PC-9 (cell line): ENCODE measurements at regions not wholly inside any gene's neighbourhood (a gene's known extent, or its start where the extent isn't known, plus 50 kb on each side); places are given as distances from the start of the nearest gene placed in this dataset.
"Not testable (repeated sequence)": the region's sequence is repeated elsewhere in the genome, so short reads cannot be mapped to it uniquely, and the experiment has no call there.

ENCODE experiments used
- BruUV-seq: library from RNA; stranded (reverse); fragments of 400-500 nt; replicated peaks from 2 replicates; lab custom pipeline; 2021; lab: Mats Ljungman, UMichigan
- CTCF ChIA-PET: fragments of 300-600 bp; sonication (Branson Sonifier 250); formaldehyde crosslinking; loops from one replicate; lab custom pipeline; 2022; ENCODE audit warnings: antibody characterized with exemption; lab: Charles Lee
- POLR2A ChIA-PET: fragments of 300-600 bp; sonication (Branson Sonifier 250); formaldehyde crosslinking; loops from one replicate; lab custom pipeline; 2022; ENCODE audit warnings: antibody characterized with exemption; ENCODE audit not compliant: unreplicated experiment; lab: Charles Lee
- DNase-seq, 2 experiments: peaks; one replicate each; pipeline versions ENCODE4 v3.0.0 to v3.0.0-alpha.2; 2015 to 2022; ENCODE audit warnings: mixed read lengths in 1 of 2
- H2AFZ ChIP-seq: fragments of 200-600 bp; sonication (generic); 2 replicates; pipeline ENCODE4 v1.8.1; 2017; ENCODE audit warnings: antibody characterized with exemption
- H3F3A ChIP-seq: fragments of 200-600 bp; sonication (generic); 2 replicates; pipeline ENCODE4 v1.8.1; 2017; ENCODE audit warnings: antibody characterized with exemption, mild to moderate bottlenecking, low read depth; ENCODE audit not compliant: insufficient read depth
- H3K27ac ChIP-seq: fragments of 200-600 bp; sonication (generic); 2 replicates; pipeline ENCODE4 v1.6.1; 2016; ENCODE audit warnings: mixed run types
- H3K27me3 ChIP-seq: fragments of 200-600 bp; sonication (generic); 2 replicates; pipeline ENCODE4 v1.6.1; 2016; ENCODE audit warnings: low read depth, mixed run types; ENCODE audit not compliant: insufficient read depth
- H3K36me3 ChIP-seq: fragments of 200-600 bp; sonication (generic); 2 replicates; pipeline ENCODE4 v1.6.1; 2016; ENCODE audit warnings: low read depth, mixed run types
- H3K4me1 ChIP-seq: fragments of 200-600 bp; sonication (generic); replicated peaks from 2 replicates; pipeline ENCODE4 v1.6.1; 2016; ENCODE audit warnings: mixed run types; ENCODE audit not compliant: insufficient read depth
- H3K4me2 ChIP-seq: fragments of 200-600 bp; sonication (generic); 2 replicates; pipeline ENCODE4 v1.6.1; 2017; ENCODE audit warnings: mixed run types
- H3K4me3 ChIP-seq: fragments of 200-600 bp; sonication (generic); 2 replicates; pipeline ENCODE4 v1.6.1; 2016; ENCODE audit warnings: mixed run types
- H3K79me2 ChIP-seq: fragments of 200-600 bp; sonication (generic); 2 replicates; pipeline ENCODE4 v1.6.1; 2017; ENCODE audit warnings: low read depth, mixed run types
- H3K9me2 ChIP-seq: fragments of 200-600 bp; sonication (generic); 2 replicates; pipeline ENCODE4 v1.8.1; 2017; ENCODE audit warnings: mild to moderate bottlenecking; ENCODE audit not compliant: insufficient read depth
- H3K9me3 ChIP-seq: fragments of 200-600 bp; sonication (generic); 2 replicates; pipeline ENCODE4 v1.8.1; 2016; ENCODE audit warnings: low read depth; ENCODE audit not compliant: insufficient read depth
- H4K20me1 ChIP-seq: fragments of 200-600 bp; sonication (generic); 2 replicates; pipeline ENCODE4 v1.8.1; 2017; ENCODE audit not compliant: insufficient read depth
- CTCF ChIP-seq: fragments of 200-600 bp; sonication (generic); conservative IDR thresholded peaks from 2 replicates; pipeline ENCODE4 v1.6.1; 2017; ENCODE audit warnings: mixed run types, antibody characterized with exemption, mild to moderate bottlenecking, moderate library complexity
- EZH2 ChIP-seq: fragments of 200-600 bp; sonication (generic); IDR thresholded peaks from 2 replicates; pipeline ENCODE4 v1.8.0; 2017; ENCODE audit warnings: antibody characterized with exemption, low read depth
- intact Hi-C: fragments of 100-400 bp; cut with micrococcal nuclease; formaldehyde crosslinking; loops from one replicate; pipeline ENCODE4 v1.10.0; 2022; ENCODE audit not compliant: unreplicated experiment

- TF ChIP-seq EZH2 (no peak), CTCF (no peak)
- ChIA-PET POLR2A (no interaction called here), CTCF (no interaction called here)
- Histone ChIP-seq H4K20me1 (no peaks in the 10 kb centered on the region), H3K27ac (no peak overlapping the region), H3K79me2 (no peaks in the 10 kb centered on the region), H3K4me2 (no peak overlapping the region), H3K36me3 (no peaks in the 10 kb centered on the region), H3K4me3 (no peak overlapping the region), H3K9me3 (no peaks in the 10 kb centered on the region), H3F3A (no peaks in the 10 kb centered on the region), H3K27me3 (no peaks in the 10 kb centered on the region), H3K4me1 (no peaks in the 10 kb centered on the region), H3K9me2 (no peaks in the 10 kb centered on the region), H2AFZ (no peak overlapping the region)
- no TSS peak for BruUV-seq
- intact Hi-C loops = no loop called here
- no peak for DNase-seq
Observed at GRCh38 chr18:56284319-56284718, 354.1 kb downstream of the TXNL1 start.

- no TSS peak for BruUV-seq
- H3K4me3 ChIP-seq = no peak overlapping the region
- no peaks in the 10 kb centered on the region for H3F3A ChIP-seq
- H3K27me3 ChIP-seq = no peaks in the 10 kb centered on the region
- ChIA-PET CTCF (no interaction called here), POLR2A (no interaction called here)
- H3K27ac ChIP-seq = no peak overlapping the region
- no peak for DNase-seq
- intact Hi-C loops = no loop called here
- H3K4me2 ChIP-seq = no peak overlapping the region
- no peak for TF ChIP-seq EZH2
- TF ChIP-seq CTCF = no peak
- no peaks in the 10 kb centered on the region for H3K36me3 ChIP-seq
- H3K9me3 ChIP-seq = no peaks in the 10 kb centered on the region
- no peaks in the 10 kb centered on the region for H3K9me2 ChIP-seq
- no peaks in the 10 kb centered on the region for H3K4me1 ChIP-seq
- H4K20me1 ChIP-seq = no peaks in the 10 kb centered on the region
- no peaks in the 10 kb centered on the region for H3K79me2 ChIP-seq
- H2AFZ ChIP-seq = no peak overlapping the region
Observed at GRCh38 chr18:56283316-56283715, 355.1 kb downstream of the TXNL1 start.

GRCh38 chr18:56282234-56283104 lies 355.9 kb downstream of the TXNL1 start:
- Histone ChIP-seq H3K9me3 (no peaks in the 10 kb centered on the region), H2AFZ (no peak overlapping the region), H3K4me3 (no peak overlapping the region), H4K20me1 (no peaks in the 10 kb centered on the region), H3K9me2 (no peaks in the 10 kb centered on the region), H3K79me2 (no peaks in the 10 kb centered on the region), H3K36me3 (no peaks in the 10 kb centered on the region), H3K4me2 (no peak overlapping the region), H3K4me1 (no peaks in the 10 kb centered on the region), H3K27ac (no peak overlapping the region), H3K27me3 (no peaks in the 10 kb centered on the region), H3F3A (no peaks in the 10 kb centered on the region)
- TF ChIP-seq EZH2 = no peak
- no peak for TF ChIP-seq CTCF
- DNase-seq = no peak
- POLR2A ChIA-PET = no interaction called here
- intact Hi-C loops = no loop called here
- CTCF ChIA-PET = no interaction called here
- BruUV-seq = no TSS peak

GRCh38 chr18:56279816-56280215 lies 358.6 kb downstream of the TXNL1 start:
- H3K36me3 ChIP-seq, H3K27me3 ChIP-seq, H2AFZ ChIP-seq, CTCF ChIA-PET, H3K27ac ChIP-seq, H3K9me2 ChIP-seq, DNase-seq, H4K20me1 ChIP-seq, H3K4me2 ChIP-seq, H3K4me1 ChIP-seq, POLR2A ChIA-PET, intact Hi-C loops, BruUV-seq, H3K9me3 ChIP-seq, H3F3A ChIP-seq, H3K79me2 ChIP-seq, H3K4me3 ChIP-seq: not testable (repeated sequence)
